HEK293T (cell line): ENCODE measurements at regions not wholly inside any gene's neighbourhood (a gene's known extent, or its start where the extent isn't known, plus 50 kb on each side); places are given as distances from the start of the nearest gene placed in this dataset.

Experiments used
- ARNT ChIP-seq: fragments of 450-650 bp; IDR thresholded peaks from 2 replicates; pipeline ENCODE4 v1.6.1; 2017; ENCODE audit warnings: mild to moderate bottlenecking
- CTBP1 ChIP-seq: fragments of 450-650 bp; IDR thresholded peaks from 2 replicates; pipeline ENCODE4 v1.6.1; 2016; ENCODE audit warnings: borderline replicate concordance
- FOXA1 ChIP-seq: fragments of 450-650 bp; IDR thresholded peaks from 2 replicates; pipeline ENCODE4 v1.6.1; 2016; ENCODE audit warnings: mild to moderate bottlenecking
- FOXK2 ChIP-seq: fragments of 450-650 bp; IDR thresholded peaks from 2 replicates; pipeline ENCODE4 v1.6.1; 2016; ENCODE audit warnings: mild to moderate bottlenecking
- FOXM1 ChIP-seq: fragments of 450-650 bp; IDR thresholded peaks from 2 replicates; pipeline ENCODE4 v1.6.1; 2017; ENCODE audit warnings: mild to moderate bottlenecking, borderline replicate concordance
- SP1 ChIP-seq: fragments of 450-650 bp; IDR thresholded peaks from 2 replicates; pipeline ENCODE4 v1.6.1; 2017
- TARDBP ChIP-seq: fragments of 450-650 bp; IDR thresholded peaks from 2 replicates; pipeline ENCODE4 v1.6.1; 2016
- ZNF384 ChIP-seq: fragments of 450-650 bp; IDR thresholded peaks from 2 replicates; pipeline ENCODE4 v1.6.1; 2016
- TF ChIP-seq, protein P1 (sequence below): fragments of 450-650 bp; IDR thresholded peaks from 2 replicates; pipeline ENCODE4 v1.6.1; 2016

DNA sequence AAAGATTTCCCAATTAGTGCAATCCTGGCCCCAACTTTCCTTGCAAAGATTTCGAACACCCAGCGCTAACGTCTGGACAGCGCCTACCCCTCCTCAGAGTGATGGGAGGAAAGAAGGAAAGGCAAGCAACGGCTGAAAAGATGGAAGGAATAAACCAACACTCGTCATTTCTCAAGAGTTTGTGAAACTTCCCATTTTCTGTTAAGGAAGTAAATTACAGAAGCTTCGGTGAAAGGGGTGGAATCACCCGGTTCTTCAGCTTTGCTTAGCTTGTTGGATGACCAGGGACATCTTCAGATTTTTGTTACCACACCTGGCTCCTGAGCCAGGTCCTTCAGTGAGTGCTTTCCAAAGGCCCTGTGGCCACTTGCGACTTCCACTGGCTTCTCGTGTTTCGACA, 313.1 kb downstream of the SKIDA1 start:
- TF ChIP-seq FOXK2, result no peak
- TF ChIP-seq FOXM1, result no peak
- TF ChIP-seq TARDBP, result no peak
- TF ChIP-seq ARNT, result no peak
- TF ChIP-seq FOXA1, result no peak
- TF ChIP-seq, protein P1, sequence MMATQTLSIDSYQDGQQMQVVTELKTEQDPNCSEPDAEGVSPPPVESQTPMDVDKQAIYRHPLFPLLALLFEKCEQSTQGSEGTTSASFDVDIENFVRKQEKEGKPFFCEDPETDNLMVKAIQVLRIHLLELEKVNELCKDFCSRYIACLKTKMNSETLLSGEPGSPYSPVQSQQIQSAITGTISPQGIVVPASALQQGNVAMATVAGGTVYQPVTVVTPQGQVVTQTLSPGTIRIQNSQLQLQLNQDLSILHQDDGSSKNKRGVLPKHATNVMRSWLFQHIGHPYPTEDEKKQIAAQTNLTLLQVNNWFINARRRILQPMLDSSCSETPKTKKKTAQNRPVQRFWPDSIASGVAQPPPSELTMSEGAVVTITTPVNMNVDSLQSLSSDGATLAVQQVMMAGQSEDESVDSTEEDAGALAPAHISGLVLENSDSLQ, result no peak
- no peak for TF ChIP-seq ZNF384
- TF ChIP-seq CTBP1, result no peak
- no peak for TF ChIP-seq SP1
